Right cardiac atrium (tissue), 5 donors: ENCODE measurements at regions not wholly inside any gene's neighbourhood (a gene's known extent, or its start where the extent isn't known, plus 50 kb on each side); places are given as distances from the start of the nearest gene placed in this dataset.

Experiments used
- ATAC-seq, 2 donors: fragments of 200-7000 bp; cut with Tn5 transposase; one replicate each; pipeline versions ENCODE4 v1.8.0 to v1.9.1; 2020; ENCODE audit warnings: moderate library complexity in 2 of 2, mild to moderate bottlenecking in 1 of 2
- DNase-seq, 3 donors: peaks; one replicate each; pipeline ENCODE4 v3.0.0-alpha.2; 2020
- H3K27ac ChIP-seq: one replicate; pipeline ENCODE4 v1.5.1; 2013; ENCODE audit warnings: mild to moderate bottlenecking, low read length, control low read depth, moderate library complexity
- H3K27me3 ChIP-seq: one replicate; pipeline ENCODE4 v1.6.1; 2013; ENCODE audit not compliant: control insufficient read depth, insufficient read depth
- H3K4me1 ChIP-seq: one replicate; pipeline ENCODE4 v1.6.1; 2013; ENCODE audit warnings: low read length; ENCODE audit not compliant: control insufficient read depth, insufficient read depth
- H3K4me3 ChIP-seq: one replicate; pipeline ENCODE4 v1.5.1; 2013; ENCODE audit warnings: low read length, control low read depth
- H3K9me3 ChIP-seq: one replicate; pipeline ENCODE4 v1.6.1; 2013; ENCODE audit warnings: low read length; ENCODE audit not compliant: control insufficient read depth
- WGBS: extraction: QIAGEN DNeasy Blood & Tissue Kit; methylation state at CpG from one replicate; pipeline ENCODE4 v1.1.7; 2013; 5-methylcytosine and 5-hydroxymethylcytosine counted together
- intact Hi-C, 4 donors: fragments of 100-400 bp; cut with DNase I; formaldehyde crosslinking; loops; one replicate each; pipeline versions ENCODE4 v1.11.0 to v1.14.0; 2022 to 2023
- donor health status: healthy with polysubstance abuse.
- donor health status: DM: no; HTN: yes; CAD: no.
- donor health status: DM: no; HTN: no; CAD: no.
- donor health status: DM: no; HTN: yes; CAD: no; lungs with severe emphysema.
- donor health status: DM: yes; HTN: yes; CAD: no.

DNA sequence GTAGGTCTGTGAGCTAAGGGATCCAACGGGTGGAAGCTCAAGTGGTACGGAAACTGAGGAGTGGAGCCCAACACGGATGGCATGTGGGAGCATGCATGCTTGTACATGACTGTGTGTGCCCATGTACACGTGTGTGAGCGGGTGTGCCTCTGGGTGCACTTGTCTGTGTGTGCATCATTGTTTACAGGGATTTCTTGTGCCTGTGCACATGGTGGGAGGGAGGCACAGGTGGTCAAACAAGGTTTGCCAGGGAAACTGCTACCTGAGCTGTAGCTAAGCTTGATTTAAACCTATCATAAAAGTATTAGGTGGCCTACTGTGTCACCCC lies 122.5 kb upstream of the MAMLD1 start:
- DNase-seq: no peak
- no peaks in the 10 kb centered on the region for H3K27me3 ChIP-seq
- no peak for ATAC-seq
- WGBS: 93% methylated on average over 5 of the region's 5 CpGs
- H3K27ac ChIP-seq: no peak overlapping the region
- no peaks in the 10 kb centered on the region for H3K9me3 ChIP-seq
- intact Hi-C loops: no loop called here
- no peak overlapping the region for H3K4me3 ChIP-seq
- no peaks in the 10 kb centered on the region for H3K4me1 ChIP-seq

DNA sequence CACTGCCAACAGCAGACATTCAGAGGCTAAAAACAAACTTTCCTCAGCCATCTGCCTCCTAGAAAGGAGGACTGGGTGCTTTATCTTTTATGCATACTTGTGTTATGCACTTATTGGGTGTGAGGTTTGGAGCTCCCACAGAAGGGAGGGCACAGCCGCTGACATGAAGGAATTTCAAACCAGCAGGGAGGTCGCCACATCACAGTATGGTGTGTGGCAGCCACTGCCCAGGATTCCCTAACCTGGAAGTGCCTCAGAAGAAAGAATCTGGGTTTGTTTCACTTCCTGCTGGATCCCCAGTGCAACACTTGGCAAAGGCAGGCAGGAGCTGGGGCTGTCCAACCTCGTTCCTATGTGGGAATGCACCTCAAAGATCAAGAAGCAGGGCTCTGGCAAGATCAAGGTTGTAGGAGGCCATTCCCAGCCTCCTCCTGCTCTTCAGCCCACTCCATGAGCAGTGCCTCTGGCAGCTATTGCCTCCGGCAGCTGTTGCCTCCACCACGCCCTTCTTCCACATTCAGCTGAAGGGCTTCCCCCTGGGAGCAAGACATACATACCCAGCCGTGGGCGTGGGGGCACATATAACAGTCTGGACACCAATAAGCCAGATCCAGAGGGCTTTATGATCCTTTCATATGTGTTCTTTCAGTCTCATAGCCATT lies 109.0 kb upstream of the MAMLD1 start:
- ATAC-seq (peak in 1 of 2 donors; percentile 32), DNase-seq (no peak)
- WGBS: 60% methylated on average over 7 of the region's 7 CpGs
- H3K27me3 ChIP-seq: no peaks in the 10 kb centered on the region
- H3K27ac ChIP-seq: no peak overlapping the region
- no peak overlapping the region for H3K4me3 ChIP-seq
- H3K4me1 ChIP-seq: no peaks in the 10 kb centered on the region
- intact Hi-C loops: no loop called here
- no peaks in the 10 kb centered on the region for H3K9me3 ChIP-seq

DNA sequence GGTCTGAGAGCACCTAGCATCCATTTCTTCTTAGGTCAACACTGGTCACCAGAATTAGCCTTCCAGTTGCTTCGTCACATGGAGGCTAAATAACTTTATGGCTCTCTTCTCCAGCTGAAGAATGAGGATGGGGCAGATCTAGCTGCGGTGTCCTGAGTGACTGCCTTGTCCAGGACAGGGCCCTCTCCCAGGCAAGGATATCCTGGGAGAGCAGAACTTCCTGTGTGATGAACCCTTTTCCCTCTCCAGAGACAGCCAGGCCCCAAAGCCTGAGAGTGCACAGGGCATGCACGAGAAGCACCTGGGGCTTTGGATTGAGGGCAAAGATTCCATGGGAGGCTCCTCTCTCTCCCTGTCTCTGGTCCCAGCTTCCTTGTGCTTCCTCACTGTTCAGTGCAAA lies 108.2 kb upstream of the MAMLD1 start:
- intact Hi-C loops: no loop called here
- Histone ChIP-seq H3K9me3 (no peaks in the 10 kb centered on the region), H3K4me3 (no peak overlapping the region), H3K4me1 (no peaks in the 10 kb centered on the region), H3K27me3 (no peaks in the 10 kb centered on the region), H3K27ac (no peak overlapping the region)
- DNase-seq: no peak
- WGBS: 92% methylated on average over 3 of the region's 3 CpGs
- ATAC-seq: no peak

DNA sequence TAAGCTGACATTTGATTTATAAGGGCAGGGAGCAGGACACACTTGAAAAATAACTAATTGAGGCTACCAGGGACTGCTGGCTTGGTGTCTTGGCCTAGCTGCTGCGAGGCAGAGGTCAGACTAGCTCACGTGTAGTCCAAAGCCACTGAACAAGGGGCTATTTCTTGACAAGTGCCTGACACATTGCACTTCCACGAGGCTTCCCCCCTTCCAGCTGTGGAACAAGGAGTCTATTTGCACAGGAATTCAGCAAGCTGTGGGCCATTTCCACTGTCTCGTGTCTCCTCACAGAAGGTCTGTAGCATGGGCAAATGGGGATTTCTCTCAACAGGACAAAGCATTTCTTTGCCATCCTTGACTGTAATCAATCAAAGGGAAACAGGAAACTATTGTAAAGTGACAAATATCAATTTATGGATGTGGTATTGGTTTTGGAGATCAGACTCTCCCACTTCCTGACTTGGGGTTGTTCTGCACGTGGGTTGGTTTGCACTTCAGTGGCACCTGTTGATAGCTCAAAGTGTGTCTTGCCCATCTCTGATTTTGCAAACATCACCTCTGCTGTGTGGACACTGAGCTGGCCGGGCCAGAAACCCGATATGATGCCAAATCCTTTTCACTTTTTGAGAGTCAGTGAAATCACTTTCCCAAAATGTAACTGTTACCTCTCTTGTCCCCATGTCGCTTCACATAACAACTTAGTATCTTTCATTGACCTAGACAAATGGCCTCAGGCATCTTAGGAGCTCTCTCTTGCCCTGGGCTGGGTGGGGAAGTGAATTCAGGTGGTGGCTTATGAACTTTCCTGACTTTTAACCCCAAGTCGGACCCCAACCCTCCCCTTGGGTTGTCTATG lies 107.4 kb upstream of the MAMLD1 start:
- Histone ChIP-seq H3K4me1 (no peaks in the 10 kb centered on the region), H3K4me3 (no peak overlapping the region), H3K27ac (no peak overlapping the region), H3K27me3 (no peaks in the 10 kb centered on the region), H3K9me3 (no peaks in the 10 kb centered on the region)
- WGBS: 64% methylated on average over 9 of the region's 9 CpGs
- peak; percentile 67 to 84 for ATAC-seq
- intact Hi-C loops: no loop called here
- no peak for DNase-seq

DNA sequence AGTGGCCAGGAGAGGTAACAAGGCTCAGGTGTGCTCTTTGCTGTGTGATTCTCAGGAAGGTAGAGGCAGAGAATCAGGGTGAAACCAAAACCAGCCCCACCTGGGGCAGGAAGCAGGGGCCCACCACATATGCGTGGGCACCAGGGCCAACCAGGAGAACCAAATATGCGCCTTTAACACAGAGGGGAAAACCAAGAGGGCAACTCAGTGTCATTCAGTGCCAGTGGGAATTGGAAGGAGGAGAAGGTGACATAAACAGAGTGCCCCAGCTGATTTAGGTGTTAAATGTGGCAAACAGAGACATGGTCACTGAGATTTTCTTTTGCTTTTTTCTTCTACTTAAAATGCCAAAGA lies 106.8 kb upstream of the MAMLD1 start:
- DNase-seq: no peak

DNA sequence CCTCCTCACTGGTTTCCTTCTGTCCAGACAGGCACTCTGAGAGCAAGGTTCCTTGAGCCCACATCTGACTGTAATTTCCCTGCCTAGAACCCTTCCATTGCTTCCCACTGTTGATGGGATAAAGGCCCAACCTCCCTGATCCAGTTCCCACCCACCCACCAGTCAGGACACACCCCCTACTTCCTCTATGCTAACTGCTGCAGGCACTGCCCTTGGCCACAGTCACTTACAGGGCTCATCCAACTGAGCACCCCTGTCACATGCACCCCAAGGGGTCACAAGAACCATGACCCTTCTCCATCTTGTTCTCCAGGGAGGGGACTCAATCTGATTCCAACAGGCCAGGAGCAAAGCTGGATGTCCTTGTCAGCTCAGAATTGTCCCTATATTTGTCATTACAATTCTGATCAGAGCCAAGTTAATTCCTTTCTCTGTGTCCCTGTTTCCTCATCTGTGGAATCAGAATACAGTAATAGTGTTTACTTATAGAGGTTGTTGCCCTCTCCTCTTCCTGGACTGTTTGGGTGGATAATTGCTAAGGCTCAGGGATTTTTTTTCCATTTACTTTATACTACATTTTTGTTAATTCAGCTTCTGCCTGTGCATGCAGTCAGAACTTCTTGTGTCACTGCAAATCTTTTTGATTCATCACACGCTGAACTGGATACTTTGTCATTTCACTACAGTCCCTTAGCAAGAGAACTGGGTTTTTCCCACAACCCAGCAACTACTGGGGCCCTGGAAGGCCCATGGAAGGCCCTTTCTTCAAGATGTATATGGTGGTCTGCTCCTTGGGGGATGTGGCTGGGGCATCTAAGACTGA lies 105.6 kb upstream of the MAMLD1 start:
- Histone ChIP-seq H3K27ac (no peak overlapping the region), H3K4me1 (no peaks in the 10 kb centered on the region), H3K4me3 (no peak overlapping the region), H3K9me3 (no peaks in the 10 kb centered on the region), H3K27me3 (no peaks in the 10 kb centered on the region)
- intact Hi-C loops: no loop called here
- WGBS: 92% methylated on average over 1 of the region's 1 CpG
- ATAC-seq: peak in 1 of 2 donors; percentile 29
- no peak for DNase-seq

More for the DNA sequence above, 106.8 kb upstream of the MAMLD1 start:
- intact Hi-C loops: no loop called here
- H3K27ac ChIP-seq: no peak overlapping the region
- 97% methylated on average over 2 of the region's 2 CpGs for WGBS
- no peak overlapping the region for H3K4me3 ChIP-seq
- no peaks in the 10 kb centered on the region for H3K4me1 ChIP-seq
- H3K27me3 ChIP-seq: no peaks in the 10 kb centered on the region
- no peaks in the 10 kb centered on the region for H3K9me3 ChIP-seq
- no peak for ATAC-seq

DNA sequence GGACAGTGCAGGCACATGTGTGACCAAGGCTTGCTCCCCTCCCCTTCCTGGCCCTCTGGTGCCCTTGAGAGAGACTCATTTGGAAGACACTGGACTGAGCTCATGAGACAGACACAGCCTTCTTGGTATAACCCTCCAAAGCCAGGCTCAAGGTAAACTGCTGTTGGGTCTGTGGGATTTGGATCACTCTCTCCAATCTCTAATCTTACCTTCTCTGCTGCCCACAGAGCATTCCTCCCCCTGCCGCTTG lies 105.0 kb upstream of the MAMLD1 start:
- WGBS: 100% methylated on average over 1 of the region's 1 CpG
- intact Hi-C loops: no loop called here
- Histone ChIP-seq H3K4me3 (no peak overlapping the region), H3K9me3 (no peaks in the 10 kb centered on the region), H3K4me1 (no peaks in the 10 kb centered on the region), H3K27me3 (no peaks in the 10 kb centered on the region), H3K27ac (no peak overlapping the region)
- DNase-seq: no peak
- ATAC-seq: no peak

DNA sequence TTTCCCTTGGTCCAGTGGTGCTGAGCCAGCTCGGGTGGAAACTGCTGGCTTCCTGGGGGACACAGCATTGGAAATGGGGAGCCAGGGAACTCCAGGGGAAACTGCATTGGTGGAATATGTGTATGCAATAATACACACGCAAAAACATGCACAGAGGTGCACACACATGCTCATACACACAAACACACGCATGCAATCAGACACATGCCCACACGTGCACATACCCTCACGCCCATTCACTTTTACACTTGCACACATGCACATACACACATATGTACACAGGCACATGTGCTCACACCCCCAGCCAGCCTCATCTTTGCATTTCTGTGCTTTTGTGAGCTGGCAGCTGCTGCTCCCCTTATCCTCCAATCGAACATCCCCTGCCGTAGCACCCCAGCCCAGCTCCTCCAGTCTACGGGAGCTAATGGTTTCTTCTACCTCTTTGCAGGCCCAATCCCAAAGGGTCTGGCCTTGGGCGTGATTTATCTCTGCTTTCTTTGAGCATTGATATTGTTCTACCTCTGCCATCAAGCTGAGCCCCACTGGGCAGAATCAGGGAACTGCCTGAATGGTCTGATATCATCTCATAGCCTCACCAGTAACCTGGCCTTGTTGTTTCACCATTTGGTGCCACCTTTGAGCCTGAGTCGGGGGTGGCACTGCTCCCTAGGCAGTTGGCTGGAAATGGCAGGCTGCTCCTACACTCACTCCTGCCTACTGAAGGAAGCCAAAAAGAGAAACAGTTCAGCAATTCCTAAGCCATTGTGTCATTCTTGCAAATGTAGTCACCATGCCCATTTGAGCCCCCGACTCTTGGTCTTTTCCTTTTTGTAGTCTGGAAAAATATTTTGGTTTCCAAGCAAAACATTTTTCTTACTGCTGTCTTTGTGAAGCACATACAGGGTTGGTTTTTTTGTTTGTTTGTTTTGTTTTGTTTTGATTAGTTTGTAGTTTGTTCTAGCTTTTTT lies 104.4 kb upstream of the MAMLD1 start:
- no peak for ATAC-seq
- Histone ChIP-seq H3K27me3 (no peaks in the 10 kb centered on the region), H3K4me3 (no peak overlapping the region), H3K4me1 (no peaks in the 10 kb centered on the region), H3K9me3 (no peaks in the 10 kb centered on the region), H3K27ac (no peak overlapping the region)
- DNase-seq: no peak
- intact Hi-C loops: no loop called here
- 87% methylated on average over 11 of the region's 11 CpGs for WGBS

DNA sequence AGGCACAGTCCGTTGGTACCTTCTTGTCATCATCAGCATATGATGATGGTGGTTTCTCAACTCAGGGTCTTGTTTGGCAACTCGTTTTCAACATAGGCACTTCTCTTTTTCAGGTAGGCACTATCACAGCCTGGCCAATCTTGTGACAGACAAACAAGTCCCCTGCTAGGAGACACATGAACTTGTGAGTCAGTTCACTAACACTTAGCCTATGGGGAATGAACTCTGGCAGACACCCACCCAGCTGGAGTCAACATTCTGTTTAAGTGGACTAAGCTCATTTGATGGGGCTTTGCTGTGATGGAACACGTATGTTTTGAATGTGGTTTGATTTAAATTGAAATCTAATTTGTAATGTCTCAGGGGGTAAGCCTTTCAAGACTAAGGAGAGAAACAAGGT lies 100.7 kb upstream of the MAMLD1 start:
- Histone ChIP-seq H3K27me3 (no peaks in the 10 kb centered on the region), H3K4me1 (no peaks in the 10 kb centered on the region), H3K27ac (no peak overlapping the region), H3K9me3 (no peaks in the 10 kb centered on the region), H3K4me3 (no peak overlapping the region)
- intact Hi-C loops: no loop called here
- DNase-seq (no peak), ATAC-seq (no peak)
- WGBS: 73% methylated on average over 3 of the region's 3 CpGs

DNA sequence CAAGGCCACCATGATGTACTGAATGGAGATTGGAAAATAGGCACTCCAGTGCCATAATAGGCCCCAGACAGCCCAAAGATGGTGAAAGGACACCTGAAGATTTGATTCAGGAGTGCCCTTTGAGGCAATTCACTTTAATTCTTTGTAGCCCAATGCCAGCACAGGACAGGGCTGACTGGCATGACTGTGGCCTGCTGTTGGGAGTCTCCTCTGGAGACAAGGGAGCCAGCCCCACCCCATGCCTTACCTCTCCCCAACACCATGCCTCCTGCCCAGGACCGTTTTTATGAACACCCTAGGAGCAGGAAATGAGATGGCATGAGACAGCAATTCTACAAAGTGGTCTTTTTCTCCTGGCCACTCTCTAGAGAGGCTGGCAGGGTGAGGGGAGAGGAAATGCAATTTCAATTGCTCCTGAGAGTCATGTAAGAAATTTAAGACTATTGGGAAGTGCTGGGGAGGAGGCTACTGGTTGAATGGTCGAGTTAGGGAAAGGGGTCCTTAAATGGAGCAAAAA lies 94.2 kb upstream of the MAMLD1 start:
- no peak for DNase-seq
- Histone ChIP-seq H3K4me3 (no peak overlapping the region), H3K27me3 (no peaks in the 10 kb centered on the region), H3K9me3 (no peaks in the 10 kb centered on the region), H3K4me1 (peaks cover 3% of the 10 kb centered on the region), H3K27ac (no peak overlapping the region)
- WGBS: 70% methylated on average over 2 of the region's 2 CpGs
- intact Hi-C loops: no loop called here
- ATAC-seq: no peak
